HEK293T (cell line): ENCODE measurements at regions not wholly inside any gene's neighbourhood (a gene's known extent, or its start where the extent isn't known, plus 50 kb on each side); places are given as distances from the start of the nearest gene placed in this dataset.

ENCODE experiments used
- ARNT ChIP-seq: fragments of 450-650 bp; IDR thresholded peaks from 2 replicates; pipeline ENCODE4 v1.6.1; 2017; ENCODE audit warnings: mild to moderate bottlenecking
- SP1 ChIP-seq: fragments of 450-650 bp; IDR thresholded peaks from 2 replicates; pipeline ENCODE4 v1.6.1; 2017
- TARDBP ChIP-seq: fragments of 450-650 bp; IDR thresholded peaks from 2 replicates; pipeline ENCODE4 v1.6.1; 2016

DNA sequence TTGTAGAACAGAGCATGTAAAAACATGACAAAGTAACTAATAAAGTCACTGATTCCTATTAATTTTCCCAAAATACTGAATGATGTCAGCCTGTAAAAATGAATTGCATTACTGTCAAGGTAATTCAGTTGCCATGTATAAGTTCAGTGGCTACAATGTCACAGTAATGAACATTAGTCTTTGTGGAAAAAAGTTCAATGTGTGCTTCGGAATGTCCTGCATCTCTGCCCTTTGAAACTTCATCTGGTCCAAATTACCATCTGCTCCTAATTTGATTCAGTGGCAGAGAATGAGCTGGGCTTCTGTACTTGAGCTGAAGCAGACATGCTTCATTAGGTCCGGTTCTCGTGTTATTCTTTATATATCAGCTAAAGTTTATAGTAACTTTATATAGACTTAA lies 567.4 kb downstream of the COL12A1 start:
- TF ChIP-seq SP1 (no peak), ARNT (no peak), TARDBP (no peak)
